ENCODE measurements at regions not wholly inside any gene's neighbourhood (a gene's known extent, or its start where the extent isn't known, plus 50 kb on each side); places are given as distances from the start of the nearest gene placed in this dataset.

DNA sequence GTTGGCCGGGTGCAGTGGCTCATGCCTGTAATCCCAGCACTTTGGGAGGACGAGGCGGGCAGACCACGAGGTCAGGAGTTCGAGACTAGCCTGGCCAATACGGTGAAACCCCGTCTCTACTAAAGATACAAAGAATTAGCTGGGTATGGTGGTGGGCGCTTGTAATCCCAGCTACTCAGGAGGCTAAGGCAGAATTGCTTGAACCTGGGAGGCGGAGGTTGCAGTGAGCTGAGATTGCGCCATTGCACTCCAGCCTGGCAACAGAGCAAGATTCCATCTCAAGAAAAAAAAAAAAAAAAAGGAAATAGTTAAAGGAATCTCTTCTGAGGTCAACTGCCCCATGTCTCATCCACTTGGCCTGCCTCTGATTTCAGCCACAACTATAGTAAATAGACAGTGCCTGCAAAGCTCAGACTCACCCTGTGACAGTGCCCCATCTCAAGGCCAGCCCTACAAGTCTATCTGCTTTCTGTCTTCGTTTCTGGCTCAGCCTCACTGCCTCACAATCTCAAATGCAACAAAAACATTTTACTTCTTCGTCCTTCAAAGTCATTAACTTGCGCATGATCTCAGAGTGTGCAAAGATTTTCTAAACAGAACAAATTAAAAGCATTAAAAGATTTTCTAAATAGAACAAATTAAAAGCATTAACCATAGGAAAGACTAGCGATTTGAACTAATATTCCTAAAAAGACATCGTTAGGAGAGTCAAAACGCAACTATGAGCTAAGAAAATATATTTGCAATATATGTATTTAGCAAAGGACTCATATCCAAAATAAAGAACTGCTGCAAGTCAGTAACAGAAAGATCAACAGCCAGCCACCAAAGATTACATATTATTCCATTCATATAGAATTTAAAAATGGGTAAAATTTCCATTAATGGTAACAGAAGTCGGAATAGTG is 65.0 kb upstream of the PRDX6 start:
- TF ChIP-seq CTCF (conservative IDR thresholded peaks at IDR 0.05) (no peak), EZH2 (IDR thresholded peaks at IDR 0.05; ENCODE audit: low read depth) (no peak)
